ENCODE measurements at regions not wholly inside any gene's neighbourhood (a gene's known extent, or its start where the extent isn't known, plus 50 kb on each side); places are given as distances from the start of the nearest gene placed in this dataset.

- no peak for TF ChIP-seq ZBTB33 (IDR thresholded peaks at IDR 0.05; ENCODE audit: borderline replicate concordance, low read depth)
- TF ChIP-seq GABPA (IDR thresholded peaks at IDR 0.05; ENCODE audit: low read depth) = no peak
Observed at GRCh38 chr12:85516667-85517325, 236.8 kb downstream of the ALX1 start (continued).

GRCh38 chr12:85519163-85519562 lies 239.1 kb downstream of the ALX1 start:
- no peaks in the 10 kb centered on the region for H3K4me1 ChIP-seq (ENCODE audit: control insufficient read depth in 1 of 2, insufficient read depth in 2 of 2, low read depth in 1 of 2, low read length in 1 of 2)
- no peak overlapping the region for H2AFZ ChIP-seq (ENCODE audit: low read depth)
- ChIA-PET CTCF (interaction anchor here (0.6 kb wide), 1 partner anchor 572 kb away, joined by 3 read pairs; no protein-coding TSS in a partner anchor), POLR2A (no interaction called here)
- H3K36me3 ChIP-seq (replicated peaks in 1 of 2; ENCODE audit: control insufficient read depth in 1 of 2, insufficient read depth in 2 of 2, low read length in 1 of 2) = no peaks in the 10 kb centered on the region
- H3K9me2 ChIP-seq = no peaks in the 10 kb centered on the region
- H3K4me2 ChIP-seq = no peak overlapping the region
- H3K4me3 ChIP-seq (ENCODE audit: low read depth in 2 of 2, low read length in 1 of 2) = no peak overlapping the region
- WGBS (ENCODE audit: low lambda C conversion rate) = 35% methylated on average over 3 of the region's 3 CpGs
- H3K9me3 ChIP-seq = no peaks in the 10 kb centered on the region
- no peak for DNase-seq
- TF ChIP-seq MEF2A (IDR thresholded peaks at IDR 0.05; ENCODE audit: borderline replicate concordance, low read depth) (no peak), POLR2AphosphoS5 (IDR thresholded peaks at IDR 0.05; ENCODE audit: low read depth, low read length) (no peak), FOXJ3 (CRISPR knock-in tag; IDR thresholded peaks at IDR 0.05) (no peak), RCOR1 (IDR thresholded peaks at IDR 0.05; ENCODE audit: low read length) (no peak), YY1 (IDR thresholded peaks at IDR 0.05; ENCODE audit: low read depth) (no peak), NFIC (IDR thresholded peaks at IDR 0.05; ENCODE audit: borderline replicate concordance) (no peak), JUND (IDR thresholded peaks at IDR 0.05) (no peak), RFX5 (IDR thresholded peaks at IDR 0.05; ENCODE audit: low read length) (no peak), USF1 (IDR thresholded peaks at IDR 0.05; ENCODE audit: borderline replicate concordance, low read depth) (no peak), ELF1 (IDR thresholded peaks at IDR 0.05) (no peak), ZBTB33 (IDR thresholded peaks at IDR 0.05; ENCODE audit: borderline replicate concordance, low read depth) (no peak), TCF12 (IDR thresholded peaks at IDR 0.05) (no peak), GATA2 (CRISPR knock-in tag; IDR thresholded peaks at IDR 0.05) (no peak), NRF1 (IDR thresholded peaks at IDR 0.05; ENCODE audit: low read depth, low read length) (no peak), CTCF (IDR thresholded peaks at IDR 0.05) (no peak), FOSL2 (IDR thresholded peaks at IDR 0.05; ENCODE audit: borderline replicate concordance, low read depth) (no peak)
- no peak overlapping the region for H3K9ac ChIP-seq
- H3K27ac ChIP-seq (ENCODE audit: low read depth in 2 of 2, low read length in 1 of 2) = no peak overlapping the region
- no peaks in the 10 kb centered on the region for H3K27me3 ChIP-seq (ENCODE audit: insufficient read depth)
- H3K79me2 ChIP-seq (ENCODE audit: insufficient read depth) = no peaks in the 10 kb centered on the region
- H4K20me1 ChIP-seq (ENCODE audit: insufficient read depth) = no peaks in the 10 kb centered on the region
- H3F3A ChIP-seq (replicated peaks; ENCODE audit: insufficient read depth) = no peaks in the 10 kb centered on the region
